Endothelial cell of umbilical vein (primary cell): ENCODE measurements at regions not wholly inside any gene's neighbourhood (a gene's known extent, or its start where the extent isn't known, plus 50 kb on each side); places are given as distances from the start of the nearest gene placed in this dataset.

Source experiments
- BruUV-seq: library from RNA; stranded (reverse); fragments of 400-500 nt; replicated peaks from 2 replicates; lab custom pipeline; 2021; lab: Mats Ljungman, UMichigan
- CTCF ChIA-PET: fragments of 300-600, 350-600 bp; sonication (Branson Sonifier 250); formaldehyde crosslinking; loops from one replicate; lab custom pipeline; 2021; ENCODE audit warnings: antibody characterized with exemption, inconsistent platforms; lab: Charles Lee
- POLR2A ChIA-PET: fragments of 300-600, 350-600 bp; sonication (Branson Sonifier 250); formaldehyde crosslinking; loops from one replicate; lab custom pipeline; 2021; ENCODE audit warnings: antibody characterized with exemption, inconsistent platforms; lab: Charles Lee
- DNase-seq: peaks from one replicate; pipeline ENCODE4 v3.0.0-alpha.2; 2011; ENCODE audit warnings: low read depth, low spot score
- FAIRE-seq: peaks from 2 replicates; lab custom pipeline; 2011; peaks lifted over from hg19 to GRCh38; lab: Jason Lieb, UNC
- H2AFZ ChIP-seq: 2 replicates; pipeline ENCODE4 v1.6.0; 2012; ENCODE audit warnings: low read depth, low read length, control low read depth, inconsistent platforms
- H3K27ac ChIP-seq: 2 replicates; pipeline ENCODE4 v1.5.1; 2011; ENCODE audit warnings: low read depth, mild to moderate bottlenecking, control low read depth, low read length, moderate library complexity; ENCODE audit not compliant: insufficient read depth
- H3K27me3 ChIP-seq, 2 experiments: 2 replicates each; pipeline versions ENCODE4 v1.6.0 to v1.6.1; 2011; ENCODE audit warnings: low read length in 2 of 2, mixed read lengths in 1 of 2; ENCODE audit not compliant: control insufficient read depth in 2 of 2, insufficient read depth in 2 of 2
- H3K36me3 ChIP-seq, 2 experiments: 2 replicates in 1 of 2; 3 replicates in 1 of 2; pipeline ENCODE4 v1.5.1; 2011; ENCODE audit warnings: low read length in 2 of 2, mild to moderate bottlenecking in 1 of 2, moderate library complexity in 1 of 2; ENCODE audit not compliant: control insufficient read depth in 2 of 2, insufficient read depth in 2 of 2; ENCODE audit errors: extremely low read depth in 1 of 2
- H3K4me1 ChIP-seq: 3 replicates; pipeline ENCODE4 v1.5.1; 2011; ENCODE audit warnings: mild to moderate bottlenecking, low read length; ENCODE audit not compliant: control insufficient read depth, insufficient read depth; ENCODE audit errors: extremely low read depth
- H3K4me2 ChIP-seq: 2 replicates; pipeline ENCODE4 v1.6.1; 2011; ENCODE audit warnings: low read length, control low read depth, mixed read lengths; ENCODE audit not compliant: insufficient read depth
- H3K4me3 ChIP-seq, 3 experiments: fragments of 200-600 bp in 1 of 3; sonication (generic), shearing (Covaris generic) in 1 of 3; replicated peaks in 1 of 3; 2 replicates each; pipeline ENCODE4 v1.5.1; 2011 to 2016; ENCODE audit warnings: control low read depth in 3 of 3, low read length in 3 of 3, mild to moderate bottlenecking in 2 of 3, inconsistent platforms in 1 of 3, low read depth in 1 of 3, moderate library complexity in 1 of 3; ENCODE audit not compliant: insufficient read depth in 1 of 3
- H3K79me2 ChIP-seq: 2 replicates; pipeline ENCODE4 v1.6.0; 2012; ENCODE audit warnings: low read length, inconsistent platforms; ENCODE audit not compliant: control insufficient read depth, insufficient read depth
- H3K9ac ChIP-seq: replicated peaks from 2 replicates; pipeline ENCODE3; 2011; ENCODE audit warnings: low read length, control low read depth; ENCODE audit not compliant: insufficient read depth; ENCODE audit errors: extremely low read depth
- H3K9me1 ChIP-seq: replicated peaks from 3 replicates; pipeline ENCODE4 v1.6.0; 2011; ENCODE audit warnings: mild to moderate bottlenecking, low read length; ENCODE audit not compliant: control insufficient read depth, insufficient read depth; ENCODE audit errors: extremely low read depth
- H3K9me3 ChIP-seq: replicated peaks from 2 replicates; pipeline ENCODE4 v1.5.1; 2012; ENCODE audit warnings: low read length, inconsistent platforms; ENCODE audit not compliant: control insufficient read depth, insufficient read depth
- H4K20me1 ChIP-seq: replicated peaks from 2 replicates; pipeline ENCODE3; 2011; ENCODE audit warnings: mild to moderate bottlenecking, low read length; ENCODE audit not compliant: control insufficient read depth, insufficient read depth; ENCODE audit errors: extremely low read depth
- EZH2 ChIP-seq: IDR thresholded peaks from 2 replicates; pipeline ENCODE4 v1.6.1; 2012; ENCODE audit warnings: borderline replicate concordance, low read depth, mild to moderate bottlenecking, moderate library complexity, low read length, inconsistent platforms; ENCODE audit not compliant: severe bottlenecking
- FOS ChIP-seq: IDR thresholded peaks from 2 replicates; pipeline ENCODE4 v1.6.1; 2011; ENCODE audit warnings: mild to moderate bottlenecking, low read length, moderate library complexity, borderline replicate concordance; ENCODE audit not compliant: insufficient read depth
- GATA2 ChIP-seq: IDR thresholded peaks from 2 replicates; pipeline ENCODE4 v1.7.0; 2011; ENCODE audit warnings: low read depth, mild to moderate bottlenecking, moderate library complexity, mixed read lengths, low read length; ENCODE audit not compliant: insufficient read length, insufficient read depth
- JUN ChIP-seq: IDR thresholded peaks from 2 replicates; pipeline ENCODE4 v1.6.1; 2011; ENCODE audit warnings: borderline replicate concordance, low read depth; ENCODE audit not compliant: insufficient read length, insufficient read depth
- MYC ChIP-seq: IDR thresholded peaks from one replicate; pipeline ENCODE4 v1.6.1; 2011; ENCODE audit warnings: mild to moderate bottlenecking, low read depth, low read length
- POLR2A ChIP-seq: IDR thresholded peaks from 2 replicates; pipeline ENCODE4 v1.6.1; 2012; ENCODE audit warnings: low read depth, mild to moderate bottlenecking, control low read depth, low read length
- POLR2AphosphoS5 ChIP-seq: IDR thresholded peaks from 2 replicates; pipeline ENCODE4 v1.6.1; 2012; ENCODE audit warnings: low read depth, mild to moderate bottlenecking, control low read depth, low read length, moderate library complexity; ENCODE audit not compliant: insufficient read depth
- dilution Hi-C: fragments of 300-500 bp; cut with MboI; formaldehyde crosslinking; loops from one replicate; pipeline ENCODE4 v1.15.0; 2019; ENCODE audit warnings: low sequenced_read_pairs; ENCODE audit not compliant: extremely low pct_ligation_motif_present
- intact Hi-C: fragments of 100-400 bp; cut with micrococcal nuclease; formaldehyde crosslinking; loops from one replicate; pipeline ENCODE4 v1.10.0; 2022
- TF ChIP-seq, protein P1 (sequence below), 2 donors: IDR thresholded peaks; 1 replicate in 1 of 2; 2 replicates in 1 of 2; pipeline ENCODE4 v1.5.1; 2011; ENCODE audit warnings: low read length in 2 of 2, mild to moderate bottlenecking in 2 of 2, moderate library complexity in 2 of 2, control low read depth in 1 of 2, inconsistent platforms in 1 of 2, low read depth in 1 of 2; ENCODE audit not compliant: insufficient read depth in 1 of 2; ENCODE audit errors: extremely low read depth in 1 of 2
- TF ChIP-seq, protein P2 (sequence below): IDR thresholded peaks from 2 replicates; pipeline ENCODE4 v1.6.1; 2011; ENCODE audit not compliant: insufficient read depth, insufficient read length

DNA sequence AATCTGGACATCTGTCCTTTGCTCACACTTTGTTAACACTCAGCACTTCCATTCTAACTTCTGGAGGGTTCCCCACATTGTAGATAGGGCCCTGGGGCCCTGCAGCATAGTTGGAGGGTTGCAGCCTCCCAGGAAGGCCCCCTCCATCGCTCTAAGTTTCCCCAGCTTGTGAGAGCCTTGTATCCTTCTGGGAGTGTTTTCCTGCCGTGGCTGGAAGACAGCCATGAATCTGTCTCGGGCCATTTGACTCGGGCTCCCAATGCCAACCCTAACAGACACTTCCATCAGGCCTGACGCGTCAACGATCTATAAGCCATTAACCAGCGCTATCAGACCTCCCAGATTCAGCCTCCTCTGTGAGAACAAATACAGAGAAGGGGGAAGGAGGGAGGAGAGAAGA is 263.7 kb upstream of the RPL38 start:
- Histone ChIP-seq H3K9me3 (peaks cover 2% of the 10 kb centered on the region), H3K4me3 (no peak overlapping the region), H3K27me3 (no peaks in the 10 kb centered on the region), H3K4me1 (no peaks in the 10 kb centered on the region), H4K20me1 (no peaks in the 10 kb centered on the region), H3K79me2 (no peaks in the 10 kb centered on the region), H3K27ac (no peak overlapping the region), H3K4me2 (no peak overlapping the region), H3K36me3 (no peaks in the 10 kb centered on the region), H2AFZ (no peak overlapping the region), H3K9me1 (no peaks in the 10 kb centered on the region), H3K9ac (no peak overlapping the region)
- DNase-seq, result no peak
- POLR2A ChIA-PET, result no interaction called here
- intact Hi-C loops, result no loop called here
- no peak for FAIRE-seq
- CTCF ChIA-PET, result no interaction called here
- TF ChIP-seq JUN (no peak), FOS (no peak), POLR2A (no peak), POLR2AphosphoS5 (no peak), GATA2 (no peak), MYC (no peak), EZH2 (no peak)
- TF ChIP-seq, protein P1, sequence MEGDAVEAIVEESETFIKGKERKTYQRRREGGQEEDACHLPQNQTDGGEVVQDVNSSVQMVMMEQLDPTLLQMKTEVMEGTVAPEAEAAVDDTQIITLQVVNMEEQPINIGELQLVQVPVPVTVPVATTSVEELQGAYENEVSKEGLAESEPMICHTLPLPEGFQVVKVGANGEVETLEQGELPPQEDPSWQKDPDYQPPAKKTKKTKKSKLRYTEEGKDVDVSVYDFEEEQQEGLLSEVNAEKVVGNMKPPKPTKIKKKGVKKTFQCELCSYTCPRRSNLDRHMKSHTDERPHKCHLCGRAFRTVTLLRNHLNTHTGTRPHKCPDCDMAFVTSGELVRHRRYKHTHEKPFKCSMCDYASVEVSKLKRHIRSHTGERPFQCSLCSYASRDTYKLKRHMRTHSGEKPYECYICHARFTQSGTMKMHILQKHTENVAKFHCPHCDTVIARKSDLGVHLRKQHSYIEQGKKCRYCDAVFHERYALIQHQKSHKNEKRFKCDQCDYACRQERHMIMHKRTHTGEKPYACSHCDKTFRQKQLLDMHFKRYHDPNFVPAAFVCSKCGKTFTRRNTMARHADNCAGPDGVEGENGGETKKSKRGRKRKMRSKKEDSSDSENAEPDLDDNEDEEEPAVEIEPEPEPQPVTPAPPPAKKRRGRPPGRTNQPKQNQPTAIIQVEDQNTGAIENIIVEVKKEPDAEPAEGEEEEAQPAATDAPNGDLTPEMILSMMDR (IDR thresholded peaks at IDR 0.05; ENCODE audit: extremely low read depth in 1 of 2, insufficient read depth in 1 of 2, low read depth in 1 of 2, low read length in 2 of 2), result no peak
- TF ChIP-seq, protein P2, sequence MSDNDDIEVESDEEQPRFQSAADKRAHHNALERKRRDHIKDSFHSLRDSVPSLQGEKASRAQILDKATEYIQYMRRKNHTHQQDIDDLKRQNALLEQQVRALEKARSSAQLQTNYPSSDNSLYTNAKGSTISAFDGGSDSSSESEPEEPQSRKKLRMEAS, result no peak
- dilution Hi-C loops, result no loop called here
- BruUV-seq, result no TSS peak
